HG03095 (cell line): ENCODE measurements at regions not wholly inside any gene's neighbourhood (a gene's known extent, or its start where the extent isn't known, plus 50 kb on each side); places are given as distances from the start of the nearest gene placed in this dataset.
A peak's percentile ranks its signal among the peaks of the same experiment; 100 is the strongest.
"Not testable (repeated sequence)": the region's sequence is repeated elsewhere in the genome, so short reads cannot be mapped to it uniquely, and the experiment has no call there.

Experiments
- ATAC-seq: cut with Tn5 transposase; IDR thresholded peaks from one replicate; pipeline ENCODE4 v1.9.1; 2021; ENCODE audit warnings: moderate library complexity; ENCODE audit not compliant: unreplicated experiment

DNA sequence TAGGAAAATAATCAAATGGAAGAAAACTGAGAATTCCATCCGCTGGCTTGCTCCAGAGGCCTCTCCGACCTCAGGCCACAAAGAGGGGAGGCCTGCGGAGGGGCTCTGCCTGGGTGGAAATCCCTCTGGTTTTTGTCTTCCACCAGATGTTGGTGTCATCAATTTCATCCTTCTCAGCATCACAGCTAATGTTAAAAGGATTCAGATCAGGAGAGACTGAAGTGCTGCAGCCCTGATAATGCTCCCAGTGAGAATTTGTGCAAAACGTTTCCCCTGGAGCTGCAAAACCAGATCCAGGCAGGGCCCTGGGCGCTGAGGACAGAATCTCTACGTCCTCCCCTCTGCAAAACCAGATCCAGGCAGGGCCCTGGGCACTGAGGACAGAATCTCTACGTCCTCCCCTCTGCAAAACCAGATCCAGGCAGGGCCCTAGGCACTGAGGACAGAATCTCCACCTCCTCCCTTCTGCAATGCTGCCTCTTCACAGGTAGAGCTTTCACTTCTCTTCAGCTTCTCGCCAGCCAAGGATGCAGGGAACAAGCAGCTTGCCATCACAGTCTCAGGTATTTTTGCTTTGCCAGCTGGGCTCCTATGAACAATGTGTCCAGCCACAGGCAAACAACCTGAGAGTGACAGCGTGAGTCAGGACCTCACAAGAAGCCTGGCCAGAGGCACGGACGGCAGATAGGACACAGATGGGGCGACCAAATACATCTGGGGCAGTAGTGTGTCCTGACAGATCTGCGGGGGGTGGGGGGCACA lies 81.2 kb downstream of the TMEM18 start:
- no peak for ATAC-seq

DNA sequence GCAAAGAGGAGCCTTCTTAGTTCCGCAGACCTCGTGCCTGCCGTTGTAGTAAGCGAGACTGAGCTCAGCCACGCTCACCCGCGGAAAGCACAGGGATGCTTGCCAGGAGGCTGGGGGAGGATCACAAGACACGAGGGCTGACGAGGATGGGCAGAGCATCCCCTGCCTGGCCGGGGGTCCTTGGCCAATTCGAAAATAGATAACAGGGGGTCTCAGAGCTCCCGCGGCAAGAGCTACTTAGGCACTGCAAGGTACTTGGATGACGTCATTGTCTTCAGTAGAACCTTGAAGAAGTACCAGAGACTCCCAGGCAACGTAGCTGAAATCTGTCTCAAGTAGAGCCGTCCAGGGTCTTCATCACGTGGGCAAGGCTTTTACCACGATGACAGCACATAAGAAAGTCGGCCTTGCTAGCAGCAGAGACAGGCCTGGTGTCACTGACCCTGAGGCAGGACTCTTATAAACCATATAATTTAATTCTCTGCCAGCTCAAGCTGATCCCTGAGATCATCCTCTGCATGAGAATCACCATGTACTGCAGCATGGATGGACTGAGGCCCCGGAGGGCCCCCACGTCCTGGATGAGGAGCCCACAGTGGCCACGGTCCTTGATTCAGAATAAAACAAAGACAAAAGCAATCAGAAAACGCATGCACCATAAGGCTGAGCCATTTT lies 81.9 kb downstream of the TMEM18 start:
- no peak for ATAC-seq

DNA sequence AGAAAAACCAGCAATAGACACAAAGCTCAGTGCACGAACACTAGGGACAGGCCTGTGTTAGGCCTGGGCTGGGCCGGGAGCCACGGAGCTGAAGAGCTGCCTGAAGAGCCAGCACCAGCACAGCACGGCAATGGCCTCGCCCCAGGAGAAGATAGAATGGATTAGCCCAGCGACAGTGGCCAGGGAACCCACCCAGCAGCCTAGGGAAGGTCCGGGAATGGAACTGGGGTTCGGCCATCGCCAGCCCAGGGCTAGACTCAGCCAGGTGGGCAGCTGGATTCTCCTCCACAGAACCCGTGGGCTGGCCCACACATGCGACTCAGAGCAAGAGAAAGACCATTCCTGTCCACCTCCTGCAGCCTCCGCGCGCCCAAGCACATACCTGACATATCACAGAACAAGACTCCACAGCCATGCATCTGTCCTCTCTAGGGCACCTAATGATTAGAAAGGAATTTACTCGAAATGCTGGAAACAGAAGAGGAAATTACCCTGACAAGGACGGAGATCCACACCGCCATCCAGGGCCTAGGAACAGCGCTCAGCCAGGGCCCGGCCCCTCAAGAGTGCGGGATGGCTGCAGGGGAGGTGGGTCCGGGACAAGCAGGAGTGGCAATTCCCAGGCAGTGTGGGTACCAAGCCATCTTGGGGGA lies 82.8 kb downstream of the TMEM18 start:
- ATAC-seq: no peak

DNA sequence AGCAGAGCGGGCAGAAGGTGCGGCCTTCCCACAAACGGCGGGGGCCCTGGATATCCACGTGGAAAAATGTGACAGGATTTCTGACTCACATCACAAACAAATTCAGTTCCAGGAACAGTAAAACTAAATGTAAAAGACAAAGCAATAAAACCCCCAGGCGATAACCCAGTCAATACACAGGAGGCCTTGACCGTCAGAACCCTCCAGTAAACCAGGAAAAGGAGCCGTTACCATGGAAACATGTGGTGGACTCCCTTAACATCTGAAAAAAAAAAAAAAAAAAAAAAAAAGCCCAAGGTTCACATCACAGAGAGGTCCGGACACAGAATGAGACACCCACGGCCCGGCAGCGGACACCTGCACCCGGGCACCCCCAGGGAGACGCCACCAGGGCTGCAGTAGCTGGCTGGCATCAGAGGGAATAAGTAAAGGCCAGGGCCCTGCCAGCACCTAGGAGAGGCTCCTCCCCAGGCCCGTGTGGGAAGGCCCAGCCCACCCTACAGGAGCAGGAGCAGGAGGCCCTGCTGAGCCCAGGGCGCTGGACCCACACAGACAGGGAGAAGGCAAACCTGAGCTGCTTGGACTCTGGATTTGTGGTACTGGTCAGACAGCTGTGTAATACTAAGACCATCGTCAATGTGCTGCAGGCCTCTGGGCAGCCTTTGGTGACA lies 83.7 kb downstream of the TMEM18 start:
- no peak for ATAC-seq

DNA sequence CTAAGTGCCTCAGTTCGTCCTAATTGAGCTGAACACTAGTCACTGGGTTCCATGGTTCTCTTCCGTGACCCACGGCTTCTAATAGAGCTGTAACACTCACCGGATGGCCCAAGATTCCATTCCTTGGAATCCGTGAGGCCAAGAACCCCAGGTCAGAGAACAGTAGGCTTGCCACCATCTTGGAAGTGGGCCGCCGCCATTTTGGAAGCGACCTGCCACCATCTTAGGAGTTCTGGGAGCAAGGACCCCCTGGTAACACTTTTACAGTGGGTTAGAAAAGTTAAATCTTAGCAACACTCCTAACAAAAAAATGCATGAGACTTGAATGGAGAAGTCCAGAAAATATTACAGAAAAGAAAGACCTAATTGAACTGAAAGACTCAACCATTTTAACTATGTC lies 84.5 kb downstream of the TMEM18 start:
- ATAC-seq: no peak

DNA sequence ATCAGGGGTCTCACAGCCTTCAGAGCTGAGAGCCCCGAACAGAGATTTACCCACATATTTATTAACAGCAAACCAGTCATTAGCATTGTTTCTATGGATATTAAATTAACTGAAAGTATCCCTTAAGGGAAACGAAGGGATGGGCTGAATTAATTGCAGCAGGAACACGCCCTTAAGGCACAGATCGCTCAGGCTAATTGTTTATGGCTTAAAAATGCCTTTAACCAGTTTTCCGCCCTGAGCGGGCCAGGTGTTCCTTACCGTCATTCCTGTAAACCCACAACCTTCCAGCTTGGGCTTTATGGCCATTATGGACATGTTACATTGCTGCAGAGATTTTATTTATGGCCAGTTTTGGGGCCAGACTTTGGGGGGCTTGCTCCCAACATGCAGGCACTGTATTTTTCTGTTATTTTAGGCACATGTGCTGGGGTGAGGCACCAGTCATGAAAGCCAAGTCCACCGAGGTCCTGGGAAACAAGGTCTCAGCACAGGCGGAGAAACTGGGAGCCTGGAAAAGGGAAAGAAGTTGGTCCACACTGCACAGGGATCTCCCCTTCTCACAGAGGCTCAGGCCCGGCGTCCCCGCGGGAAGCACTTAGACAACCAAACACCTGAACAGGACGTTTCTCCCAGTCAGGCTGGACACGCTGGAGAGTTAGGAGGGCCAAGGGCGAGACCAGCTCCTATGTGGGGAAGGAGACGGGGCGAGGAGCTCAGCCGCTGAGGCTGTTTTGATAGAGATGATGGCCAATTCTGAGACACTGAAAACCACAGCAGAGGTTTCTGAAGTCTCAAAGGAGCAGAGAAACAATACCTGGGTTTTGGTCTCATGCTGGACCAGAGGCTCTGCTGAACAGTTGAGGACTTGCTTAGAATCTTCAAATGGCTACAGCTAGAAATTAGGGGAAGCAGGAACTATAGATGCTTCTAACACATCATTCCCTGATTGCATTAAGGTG lies 86.7 kb downstream of the TMEM18 start:
- no peak for ATAC-seq

DNA sequence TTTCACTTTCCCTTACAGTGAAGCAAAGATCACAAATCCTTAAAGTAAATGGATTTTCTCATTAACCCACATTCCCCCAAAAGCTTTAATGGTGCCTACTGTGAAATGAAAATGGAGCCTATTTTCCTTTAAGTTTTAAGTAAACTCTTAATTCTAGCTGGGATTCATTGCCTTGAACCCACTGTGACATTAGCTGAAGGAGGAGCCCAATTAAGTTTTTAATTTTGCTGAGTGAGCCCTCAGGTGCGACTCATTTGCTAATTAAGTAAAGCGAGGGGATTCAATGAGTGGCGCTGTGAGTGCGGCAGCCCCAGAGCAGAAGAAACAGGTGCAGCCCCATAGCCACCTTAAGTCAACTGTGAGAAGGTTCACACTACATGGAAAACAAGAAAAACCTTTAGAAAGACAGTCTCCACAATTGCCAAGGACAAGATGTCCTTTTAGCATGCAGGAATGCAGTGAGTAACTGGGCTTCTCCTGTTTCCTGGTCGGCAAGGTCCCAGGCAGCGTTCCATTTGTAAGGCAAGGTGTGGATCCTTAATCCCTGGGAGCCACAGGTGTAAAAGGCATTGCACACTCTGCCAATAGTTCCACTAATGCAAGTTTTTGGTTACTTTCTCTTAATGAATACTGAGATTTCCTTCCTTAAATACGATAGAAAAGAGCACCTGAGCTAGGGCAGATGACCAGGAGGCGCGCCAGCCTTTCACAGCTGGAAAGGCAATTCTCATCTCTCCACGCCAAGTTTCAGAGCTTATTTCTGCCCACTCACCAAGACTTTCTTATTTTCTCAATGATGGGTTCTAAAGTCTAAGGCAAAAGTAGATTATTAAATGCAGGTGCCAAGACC lies 87.7 kb downstream of the TMEM18 start:
- ATAC-seq: no peak

DNA sequence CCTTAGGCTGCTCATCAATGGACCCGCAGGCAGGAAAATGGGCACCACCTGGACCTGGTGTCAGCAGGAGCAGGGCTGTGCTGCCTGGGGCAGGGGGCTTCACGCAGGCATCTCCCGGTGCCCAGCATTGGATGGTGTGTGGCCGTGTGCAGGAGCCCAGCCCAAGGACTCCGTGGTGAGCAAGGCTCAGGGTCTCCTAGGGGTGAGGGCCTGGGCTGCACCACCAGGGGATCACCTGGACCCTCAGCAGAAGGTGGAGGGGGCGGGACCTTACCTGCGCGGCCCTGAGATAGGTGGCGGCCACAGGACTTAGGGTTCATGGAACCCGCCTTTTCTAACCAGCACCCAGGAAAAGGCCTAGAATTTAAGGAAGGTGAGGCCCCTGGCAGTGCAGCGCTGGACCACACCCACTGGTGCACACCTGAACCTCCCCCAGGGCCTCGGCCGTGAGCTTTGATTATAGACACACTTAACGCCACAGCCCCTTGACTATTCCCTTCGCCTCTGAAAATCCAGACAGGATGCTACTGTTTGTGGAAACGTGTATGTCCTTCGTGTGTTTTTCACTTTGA lies 89.0 kb downstream of the TMEM18 start:
- no peak for ATAC-seq

DNA sequence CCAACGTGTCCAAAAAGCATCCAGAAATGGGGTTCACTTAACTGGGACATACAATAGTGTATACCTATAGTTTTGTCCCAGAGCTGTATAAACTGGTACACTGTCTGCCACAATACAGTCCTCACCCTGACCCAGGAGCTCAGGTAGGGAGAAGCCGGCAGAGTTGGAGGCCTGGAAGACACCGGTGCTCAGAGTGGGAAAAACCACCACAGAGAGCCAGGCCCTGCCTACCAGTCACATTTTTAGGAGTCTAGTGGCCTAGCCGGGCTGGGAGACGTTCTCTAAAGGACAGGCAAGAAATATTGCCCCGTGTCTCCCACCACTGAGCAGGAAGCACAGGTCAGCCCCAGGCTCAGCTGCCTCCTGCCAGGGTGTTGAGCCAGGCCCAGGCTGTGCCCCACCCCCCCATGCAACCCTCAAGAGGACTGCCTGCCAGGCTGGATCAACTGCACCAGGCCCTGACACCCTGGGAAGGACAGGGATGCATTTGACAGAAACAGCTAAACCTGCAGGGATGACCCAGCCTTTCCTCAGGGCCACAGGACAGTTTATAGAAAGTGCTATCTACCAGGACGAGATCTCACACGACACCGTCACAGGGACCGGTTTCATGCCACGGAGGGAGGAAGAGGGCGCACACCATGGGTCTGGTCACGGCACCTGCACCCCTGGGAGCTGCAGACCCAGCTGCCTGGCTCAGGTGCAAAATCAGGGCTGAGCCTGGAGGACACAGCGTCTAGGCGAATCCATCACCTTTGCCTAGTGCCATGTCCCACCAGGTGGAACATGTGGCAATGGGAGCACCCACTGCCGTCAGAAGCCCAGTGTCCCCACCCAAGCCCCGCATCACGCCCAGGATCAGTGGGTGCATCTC lies 89.9 kb downstream of the TMEM18 start:
- ATAC-seq: no peak

DNA sequence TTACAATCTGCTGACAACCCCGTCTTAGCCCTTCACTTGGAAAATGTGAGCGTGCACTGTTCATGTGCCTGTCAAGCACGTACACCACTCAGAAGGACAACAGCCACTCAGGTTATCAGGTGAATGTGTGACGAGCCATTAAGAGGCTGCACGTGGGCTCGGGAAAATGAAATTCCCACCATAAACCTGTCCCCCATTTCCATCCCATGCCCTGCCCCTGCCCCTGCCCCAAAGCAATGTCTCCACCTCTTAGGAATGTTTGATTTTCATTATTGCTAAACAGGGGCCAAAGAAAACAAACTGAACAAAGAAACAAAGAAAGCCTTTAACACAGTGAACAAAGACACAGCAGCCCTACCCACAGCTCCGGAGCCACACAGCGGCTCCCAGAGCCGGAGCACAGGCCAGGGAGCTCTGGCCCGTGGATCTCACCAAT lies 90.5 kb downstream of the TMEM18 start:
- ATAC-seq: no peak

DNA sequence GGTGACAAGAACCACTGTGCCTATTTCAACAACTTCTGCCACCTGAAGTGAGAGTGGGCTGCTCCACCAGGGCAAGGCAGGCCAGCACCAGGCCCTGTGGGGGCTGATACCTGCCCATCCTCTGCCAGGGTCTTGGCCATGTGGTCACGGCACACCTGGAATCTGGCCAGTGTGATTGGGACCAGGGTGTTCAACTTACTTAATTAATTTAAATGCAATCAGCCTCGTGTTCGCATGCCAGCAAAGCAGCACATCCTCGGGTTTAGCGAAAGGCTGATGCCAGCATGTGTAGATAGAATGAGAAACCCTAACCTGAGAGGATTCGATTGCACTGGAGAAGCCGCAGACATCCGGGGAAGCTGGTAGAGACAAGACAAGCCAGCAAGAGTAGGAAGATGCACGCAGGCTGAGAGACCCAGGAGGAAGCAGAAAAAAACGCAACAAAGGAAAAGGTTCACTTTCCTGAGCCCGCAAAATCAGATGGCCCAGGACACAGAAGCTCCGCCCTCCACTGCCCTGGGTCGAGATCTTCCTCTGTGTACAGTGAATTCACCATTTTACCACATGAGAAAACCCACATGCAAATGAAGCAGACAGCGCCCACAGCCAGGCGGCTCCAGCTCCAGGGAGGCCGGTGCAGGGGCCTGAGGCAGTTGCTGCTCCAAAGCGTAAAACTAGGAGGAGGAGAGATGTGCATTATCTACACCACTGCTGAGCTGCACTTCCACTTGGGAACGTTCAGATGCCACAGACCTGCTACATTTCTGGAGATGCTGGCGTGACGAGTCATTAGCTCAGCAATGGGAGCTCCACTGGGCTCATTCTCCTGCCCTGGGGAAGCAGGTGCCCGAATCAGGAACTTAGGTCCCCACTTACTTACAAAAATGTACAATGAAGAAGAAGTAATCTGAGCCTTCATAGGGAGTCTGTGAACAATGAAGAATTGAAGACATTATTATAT lies 92.1 kb downstream of the TMEM18 start:
- ATAC-seq: peak; percentile 92

DNA sequence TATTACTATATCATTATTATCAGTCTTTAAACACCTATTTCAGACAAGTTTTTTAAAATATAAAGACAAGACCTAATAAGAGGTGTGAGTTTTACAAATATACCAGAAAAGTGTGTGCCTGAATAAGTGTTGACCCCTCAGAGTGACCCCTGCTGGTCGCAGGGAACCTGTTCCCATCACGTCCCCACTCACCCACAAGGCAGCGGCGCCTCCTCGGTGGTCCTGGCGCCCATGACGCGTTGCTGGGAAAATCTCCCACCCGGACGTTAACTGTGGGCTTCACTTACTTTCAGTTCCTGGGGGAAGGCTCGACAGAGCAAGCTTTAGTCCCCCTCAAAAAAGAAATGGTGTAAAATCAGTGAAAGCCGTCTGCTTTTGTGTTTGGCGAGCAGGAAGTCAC lies 93.5 kb downstream of the TMEM18 start:
- ATAC-seq: no peak

DNA sequence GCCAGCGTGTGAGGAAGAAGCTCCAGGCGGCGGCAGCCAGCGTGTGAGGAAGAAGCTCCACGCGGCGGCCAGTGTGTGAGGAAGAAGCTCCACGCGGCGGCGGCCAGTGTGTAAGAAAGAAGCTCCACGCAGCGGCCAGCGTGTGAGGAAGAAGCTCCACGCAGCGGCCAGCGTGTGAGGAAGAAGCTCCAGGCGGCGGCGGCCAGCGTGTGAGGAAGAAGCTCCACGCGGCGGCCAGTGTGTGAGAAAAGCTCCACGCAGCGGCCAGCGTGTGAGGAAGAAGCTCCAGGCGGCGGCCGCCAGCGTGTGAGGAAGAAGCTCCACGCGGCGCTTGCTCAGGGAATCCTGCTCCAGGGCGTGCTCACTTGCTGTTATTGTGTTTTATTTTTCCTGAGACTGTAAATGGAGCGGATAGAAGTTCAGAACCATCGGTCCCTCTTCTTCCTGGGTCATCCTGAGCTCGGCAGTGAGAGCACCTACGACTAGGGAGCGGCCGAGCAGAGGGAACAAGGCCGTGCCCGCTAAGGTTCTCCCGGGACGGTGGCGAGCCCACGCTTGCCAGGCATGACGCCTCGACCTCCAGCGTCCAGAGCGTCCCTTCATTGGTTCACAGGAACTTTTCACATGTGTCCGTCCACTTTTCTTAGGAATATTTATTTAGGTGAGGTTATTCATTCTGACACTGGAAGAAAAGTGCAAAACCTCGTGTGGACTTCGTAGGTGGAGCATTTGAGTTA lies 94.2 kb downstream of the TMEM18 start:
- ATAC-seq: no peak

DNA sequence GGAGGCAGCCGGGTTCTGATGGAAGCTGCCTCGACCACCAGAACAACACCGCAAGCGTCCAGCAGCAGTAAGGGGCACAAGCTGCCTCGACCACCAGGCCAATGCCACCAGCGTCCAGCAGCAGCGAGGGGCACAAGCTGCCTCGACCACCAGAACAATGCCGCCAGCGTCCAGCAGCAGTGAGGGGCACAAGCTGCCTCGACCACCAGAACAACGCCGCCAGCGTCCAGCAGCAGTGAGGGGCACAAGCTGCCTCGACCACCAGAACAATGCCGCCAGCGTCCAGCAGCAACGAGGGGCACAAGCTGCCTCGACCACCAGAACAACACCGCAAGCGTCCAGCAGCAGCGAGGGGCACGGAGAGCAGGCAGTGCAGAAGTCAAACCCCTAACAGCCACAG lies 94.9 kb downstream of the TMEM18 start:
- ATAC-seq: not testable (repeated sequence)

DNA sequence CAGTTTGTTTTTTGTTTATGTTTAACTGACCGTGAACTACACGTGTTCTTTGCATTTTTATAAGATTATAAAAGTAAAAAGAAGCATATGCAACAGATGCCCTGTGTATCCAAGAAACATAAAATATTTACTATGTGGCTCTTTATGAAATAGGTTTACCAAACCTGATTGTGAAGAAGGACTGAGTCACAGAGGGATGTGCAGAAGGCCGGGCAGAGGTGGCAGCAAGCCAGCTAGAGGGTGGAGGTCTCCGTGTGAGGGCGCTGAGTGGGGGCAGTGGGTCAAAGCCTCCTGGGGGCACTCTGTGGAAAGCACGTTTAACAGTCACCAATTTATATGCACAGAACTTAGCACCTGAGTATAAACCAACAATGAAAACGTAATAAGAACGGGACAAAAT lies 97.2 kb downstream of the TMEM18 start:
- no peak for ATAC-seq

DNA sequence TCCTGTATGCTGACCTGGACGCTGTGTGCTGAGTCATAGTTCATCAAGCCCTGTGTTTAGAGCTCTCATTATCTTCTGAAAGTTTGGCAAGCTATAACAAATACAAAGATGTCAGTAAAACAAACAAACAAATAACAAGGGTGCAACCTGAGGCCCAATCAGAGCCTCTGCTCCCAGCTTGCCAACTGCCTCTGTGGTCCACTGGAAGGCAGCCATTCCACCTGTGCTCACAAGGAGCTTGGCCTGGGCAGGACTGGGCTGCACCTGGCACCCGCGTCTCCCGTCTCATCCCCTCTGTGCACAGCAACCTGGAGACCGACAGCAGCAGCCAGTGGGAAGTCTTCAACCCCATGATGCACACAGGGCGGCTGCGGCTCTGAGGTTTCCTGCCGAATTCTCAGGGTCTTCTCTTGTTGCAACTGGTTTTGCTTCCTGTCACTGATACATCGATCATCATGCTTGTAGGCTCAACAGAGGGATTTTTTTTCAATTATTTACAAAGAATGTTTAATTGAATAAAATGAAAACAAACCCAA lies 97.8 kb downstream of the TMEM18 start:
- no peak for ATAC-seq
